ENCODE measurements at regions not wholly inside any gene's neighbourhood (a gene's known extent, or its start where the extent isn't known, plus 50 kb on each side); places are given as distances from the start of the nearest gene placed in this dataset.
A peak's percentile ranks its signal among the peaks of the same experiment; 100 is the strongest.
"Not testable (repeated sequence)": the region's sequence is repeated elsewhere in the genome, so short reads cannot be mapped to it uniquely, and the experiment has no call there.

GRCh38 chr11:44361813-44362212 is 51.9 kb upstream of the ALX4 start:
- DNase-seq (ENCODE audit: low spot score): no peak
- intact Hi-C loops (cut with DNase I): no loop called here
- ATAC-seq: peak; percentile 67

- no peak for ATAC-seq
- DNase-seq (ENCODE audit: low spot score): no peak
- intact Hi-C loops (cut with DNase I): no loop called here
Measured at GRCh38 chr11:44363116-44363515, 53.2 kb upstream of the ALX4 start.

- ATAC-seq: no peak
- no peak for DNase-seq (ENCODE audit: low spot score)
- intact Hi-C loops (cut with DNase I): no loop called here
Measured at GRCh38 chr11:44364596-44364995, 54.7 kb upstream of the ALX4 start.

GRCh38 chr11:44365616-44366015 is 55.7 kb upstream of the ALX4 start:
- no peak for ATAC-seq
- no peak for DNase-seq (ENCODE audit: low spot score)
- intact Hi-C loops (cut with DNase I): no loop called here

- ATAC-seq (no peak), DNase-seq (ENCODE audit: low spot score) (no peak)
- intact Hi-C loops (cut with DNase I): no loop called here
Measured at GRCh38 chr11:44366026-44366425, 56.1 kb upstream of the ALX4 start.

GRCh38 chr11:44366741-44367140 is 56.8 kb upstream of the ALX4 start:
- intact Hi-C loops (cut with DNase I): no loop called here
- DNase-seq (ENCODE audit: low spot score) (no peak), ATAC-seq (no peak)

- ATAC-seq: no peak
- no peak for DNase-seq (ENCODE audit: low spot score)
- intact Hi-C loops (cut with DNase I): no loop called here
Measured at GRCh38 chr11:44367452-44367851, 57.5 kb upstream of the ALX4 start.

- ATAC-seq (no peak), DNase-seq (ENCODE audit: low spot score) (peak; percentile 4)
- intact Hi-C loops (cut with DNase I): no loop called here
Measured at GRCh38 chr11:44368886-44369285, 58.9 kb upstream of the ALX4 start.

- ATAC-seq; intact Hi-C loops (cut with DNase I); DNase-seq (ENCODE audit: low spot score): not testable (repeated sequence)
Measured at GRCh38 chr11:44371042-44371441, 61.1 kb upstream of the ALX4 start.

- no peak for ATAC-seq
- intact Hi-C loops (cut with DNase I): no loop called here
- DNase-seq (ENCODE audit: low spot score): peak; percentile 10
Measured at GRCh38 chr11:44371706-44372105, 61.8 kb upstream of the ALX4 start.

GRCh38 chr11:44372989-44373388 is 63.0 kb upstream of the ALX4 start:
- ATAC-seq: no peak
- DNase-seq (ENCODE audit: low spot score): peak; percentile 7
- intact Hi-C loops (cut with DNase I): no loop called here

- intact Hi-C loops (cut with DNase I): no loop called here
- peak; percentile 9 for DNase-seq (ENCODE audit: low spot score)
- no peak for ATAC-seq
Measured at GRCh38 chr11:44374001-44374400, 64.1 kb upstream of the ALX4 start.

- no peak for DNase-seq (ENCODE audit: low spot score)
- intact Hi-C loops (cut with DNase I): no loop called here
- no peak for ATAC-seq
Measured at GRCh38 chr11:44376423-44376822, 66.5 kb upstream of the ALX4 start.

- DNase-seq (ENCODE audit: low spot score): peak; percentile 27
- intact Hi-C loops (cut with DNase I): no loop called here
- ATAC-seq: no peak
Measured at GRCh38 chr11:44377121-44377520, 67.2 kb upstream of the ALX4 start.

- intact Hi-C loops (cut with DNase I): no loop called here
Measured at GRCh38 chr11:44377914-44378321, 68.0 kb upstream of the ALX4 start.

GRCh38 chr11:44379141-44380008 is 69.4 kb upstream of the ALX4 start:
- intact Hi-C loops (cut with DNase I): no loop called here
- peak; percentile 25 for DNase-seq (ENCODE audit: low spot score)
- no peak for ATAC-seq

More at GRCh38 chr11:44377914-44378321, 68.0 kb upstream of the ALX4 start:
- DNase-seq (ENCODE audit: low spot score) (peak; percentile 7), ATAC-seq (no peak)

GRCh38 chr11:44380009-44380313 is 70.0 kb upstream of the ALX4 start:
- DNase-seq (ENCODE audit: low spot score): peak; percentile 32
- intact Hi-C loops (cut with DNase I): no loop called here
- no peak for ATAC-seq

- intact Hi-C loops (cut with DNase I): no loop called here
- DNase-seq (ENCODE audit: low spot score) (peak; percentile 4), ATAC-seq (no peak)
Measured at GRCh38 chr11:44380820-44381219, 70.9 kb upstream of the ALX4 start.

GRCh38 chr11:44381261-44381660 is 71.3 kb upstream of the ALX4 start:
- intact Hi-C loops (cut with DNase I): no loop called here
- ATAC-seq: no peak

GRCh38 chr11:44382118-44382517 is 72.2 kb upstream of the ALX4 start:
- intact Hi-C loops (cut with DNase I): no loop called here

More at GRCh38 chr11:44381261-44381660, 71.3 kb upstream of the ALX4 start:
- no peak for DNase-seq (ENCODE audit: low spot score)

GRCh38 chr11:44382656-44383240 is 72.8 kb upstream of the ALX4 start:
- no peak for ATAC-seq
- intact Hi-C loops (cut with DNase I): no loop called here
- DNase-seq (ENCODE audit: low spot score): peak; percentile 18

More at GRCh38 chr11:44382118-44382517, 72.2 kb upstream of the ALX4 start:
- DNase-seq (ENCODE audit: low spot score) (no peak), ATAC-seq (no peak)

All from sciatic nerve (tissue), 2 donors.